Liver (tissue), 8 donors: ENCODE measurements at regions not wholly inside any gene's neighbourhood (a gene's known extent, or its start where the extent isn't known, plus 50 kb on each side); places are given as distances from the start of the nearest gene placed in this dataset.

Source experiments
- DNase-seq: peaks from one replicate; pipeline ENCODE4 v3.0.0-alpha.2; 2017; ENCODE audit warnings: low spot score
- H3K27ac ChIP-seq, 2 donors: one replicate each; pipeline ENCODE4 v1.7.0; 2013; ENCODE audit warnings: inconsistent platforms in 2 of 2, low read length in 2 of 2, control low read depth in 1 of 2, low read depth in 1 of 2, mild to moderate bottlenecking in 1 of 2
- H3K27me3 ChIP-seq, 4 donors: one replicate each; pipeline versions ENCODE4 v1.6.1 to v1.7.0; 2013; ENCODE audit warnings: low read length in 3 of 4, inconsistent platforms in 1 of 4, mild to moderate bottlenecking in 1 of 4, moderate library complexity in 1 of 4; ENCODE audit not compliant: control insufficient read depth in 4 of 4, insufficient read depth in 4 of 4
- H3K36me3 ChIP-seq, 4 donors: one replicate each; pipeline versions ENCODE4 v1.6.1 to v1.7.0; 2013; ENCODE audit warnings: low read length in 3 of 4, mild to moderate bottlenecking in 3 of 4, low read depth in 1 of 4, moderate library complexity in 1 of 4; ENCODE audit not compliant: control insufficient read depth in 4 of 4, insufficient read depth in 3 of 4
- H3K4me1 ChIP-seq, 4 donors: one replicate each; pipeline versions ENCODE4 v1.6.1 to v1.7.0; 2013; ENCODE audit warnings: low read length in 3 of 4, mild to moderate bottlenecking in 3 of 4, moderate library complexity in 1 of 4; ENCODE audit not compliant: control insufficient read depth in 4 of 4, insufficient read depth in 4 of 4
- H3K4me3 ChIP-seq, 3 donors: one replicate each; pipeline versions ENCODE4 v1.6.1 to v1.7.0; 2013; ENCODE audit warnings: low read length in 3 of 3, control low read depth in 1 of 3, low read depth in 1 of 3, mild to moderate bottlenecking in 1 of 3
- H3K9ac ChIP-seq, 2 donors: one replicate each; pipeline ENCODE4 v1.7.0; 2013; ENCODE audit warnings: low read length in 2 of 2, mild to moderate bottlenecking in 2 of 2, moderate library complexity in 2 of 2, control low read depth in 1 of 2, low read depth in 1 of 2
- H3K9me3 ChIP-seq, 4 donors: one replicate each; pipeline versions ENCODE4 v1.6.1 to v1.7.0; 2013; ENCODE audit warnings: low read length in 3 of 4; ENCODE audit not compliant: control insufficient read depth in 4 of 4
- CTCF ChIP-seq: fragments of 150-350 bp; IDR thresholded peaks from 2 replicates; pipeline ENCODE4 v1.5.1; 2017; ENCODE audit warnings: improper control_type of control experiment, low read depth, low read length; ENCODE audit not compliant: missing input control
- EGR1 ChIP-seq, 2 donors: IDR thresholded peaks; 2 replicates each; pipeline ENCODE4 v1.6.1; 2016 to 2018; ENCODE audit warnings: antibody characterized with exemption in 2 of 2, low read depth in 2 of 2
- FOXA1 ChIP-seq: IDR thresholded peaks from 2 replicates; pipeline ENCODE4 v1.6.1; 2016; ENCODE audit warnings: antibody characterized with exemption
- FOXA2 ChIP-seq: IDR thresholded peaks from 2 replicates; pipeline ENCODE4 v1.6.1; 2016; ENCODE audit warnings: antibody characterized with exemption
- HNF4A ChIP-seq, 2 donors: conservative IDR thresholded peaks; 2 replicates each; pipeline ENCODE4 v1.6.1; 2016; ENCODE audit warnings: antibody characterized with exemption in 2 of 2, mild to moderate bottlenecking in 2 of 2
- HNF4G ChIP-seq: IDR thresholded peaks from 2 replicates; pipeline ENCODE4 v1.6.1; 2016; ENCODE audit warnings: antibody characterized with exemption
- JUND ChIP-seq, 2 donors: IDR thresholded peaks; 2 replicates each; pipeline ENCODE4 v1.6.1; 2016; ENCODE audit warnings: antibody characterized with exemption in 2 of 2
- RAD21 ChIP-seq, 2 donors: IDR thresholded peaks; 2 replicates each; pipeline ENCODE4 v1.6.1; 2016; ENCODE audit warnings: antibody characterized with exemption in 2 of 2, mild to moderate bottlenecking in 2 of 2
- RXRA ChIP-seq, 2 donors: IDR thresholded peaks; 2 replicates each; pipeline ENCODE4 v1.6.1; 2017 to 2018; ENCODE audit warnings: antibody characterized with exemption in 2 of 2, mild to moderate bottlenecking in 1 of 2
- TAF1 ChIP-seq: conservative IDR thresholded peaks from 2 replicates; pipeline ENCODE4 v1.6.1; 2016; ENCODE audit warnings: antibody characterized with exemption, mild to moderate bottlenecking
- YY1 ChIP-seq: IDR thresholded peaks from 2 replicates; pipeline ENCODE4 v1.6.1; 2016; ENCODE audit warnings: antibody characterized with exemption, mild to moderate bottlenecking
- WGBS: extraction: QIAGEN DNeasy Blood & Tissue Kit; methylation state at CpG from one replicate; pipeline ENCODE4 v1.1.7; 2013; 5-methylcytosine and 5-hydroxymethylcytosine counted together
- TF ChIP-seq, protein P1 (sequence below): IDR thresholded peaks from 2 replicates; pipeline ENCODE4 v1.6.1; 2016; ENCODE audit warnings: antibody characterized with exemption, mild to moderate bottlenecking
- TF ChIP-seq, protein P2 (sequence below): IDR thresholded peaks from 2 replicates; pipeline ENCODE4 v1.6.1; 2016; ENCODE audit warnings: antibody characterized with exemption
- TF ChIP-seq, protein P3 (sequence below): IDR thresholded peaks from 2 replicates; pipeline ENCODE4 v1.6.1; 2016; ENCODE audit warnings: antibody characterized with exemption
- TF ChIP-seq, protein P4 (sequence below): IDR thresholded peaks from 2 replicates; pipeline ENCODE4 v1.6.1; 2016; ENCODE audit warnings: antibody characterized with exemption
- donor health status: healthy.
- donor health status: healthy.
- donor health status: healthy.
- donor health status: healthy.
- donor health status: healthy.

DNA sequence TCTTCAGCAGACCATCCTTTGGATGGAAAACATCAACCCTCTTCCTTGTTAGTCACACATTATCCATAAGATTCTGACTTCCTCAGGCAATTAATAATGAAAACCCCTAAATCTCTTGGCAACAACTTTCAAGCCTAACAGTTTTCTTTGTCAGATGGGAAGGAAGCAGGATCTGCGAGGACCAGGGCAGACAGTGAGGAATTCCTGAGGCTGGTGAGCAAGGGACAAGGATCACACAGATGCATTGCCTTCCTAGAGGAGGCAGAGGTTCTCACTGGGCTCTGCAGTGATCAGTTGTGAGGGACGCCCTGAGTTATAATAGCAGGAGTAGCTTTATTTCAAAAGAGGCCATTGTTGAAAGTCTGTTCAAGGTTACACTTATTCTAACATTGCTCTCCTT, 195.4 kb downstream of the SLIT2 start:
- Histone ChIP-seq H3K4me1 (peaks cover 0 to 1% (median 0%) of the 10 kb centered on the region in 4 donors), H3K9me3 (no peaks in the 10 kb centered on the region), H3K27me3 (no peaks in the 10 kb centered on the region), H3K4me3 (no peak overlapping the region), H3K9ac (no peak overlapping the region), H3K36me3 (no peaks in the 10 kb centered on the region), H3K27ac (no peak overlapping the region)
- DNase-seq = no peak
- WGBS = 74% methylated on average over 2 of the region's 2 CpGs
- TF ChIP-seq YY1 (no peak), EGR1 (IDR thresholded peaks at IDR 0.05; ENCODE audit: low read depth in 2 of 2) (no peak), FOXA2 (no peak), TAF1 (no peak), HNF4G (no peak), CTCF (no peak), RXRA (IDR thresholded peaks at IDR 0.05) (no peak), RAD21 (IDR thresholded peaks at IDR 0.05) (no peak), HNF4A (conservative IDR thresholded peaks at IDR 0.05) (no peak)
- TF ChIP-seq, protein P1, sequence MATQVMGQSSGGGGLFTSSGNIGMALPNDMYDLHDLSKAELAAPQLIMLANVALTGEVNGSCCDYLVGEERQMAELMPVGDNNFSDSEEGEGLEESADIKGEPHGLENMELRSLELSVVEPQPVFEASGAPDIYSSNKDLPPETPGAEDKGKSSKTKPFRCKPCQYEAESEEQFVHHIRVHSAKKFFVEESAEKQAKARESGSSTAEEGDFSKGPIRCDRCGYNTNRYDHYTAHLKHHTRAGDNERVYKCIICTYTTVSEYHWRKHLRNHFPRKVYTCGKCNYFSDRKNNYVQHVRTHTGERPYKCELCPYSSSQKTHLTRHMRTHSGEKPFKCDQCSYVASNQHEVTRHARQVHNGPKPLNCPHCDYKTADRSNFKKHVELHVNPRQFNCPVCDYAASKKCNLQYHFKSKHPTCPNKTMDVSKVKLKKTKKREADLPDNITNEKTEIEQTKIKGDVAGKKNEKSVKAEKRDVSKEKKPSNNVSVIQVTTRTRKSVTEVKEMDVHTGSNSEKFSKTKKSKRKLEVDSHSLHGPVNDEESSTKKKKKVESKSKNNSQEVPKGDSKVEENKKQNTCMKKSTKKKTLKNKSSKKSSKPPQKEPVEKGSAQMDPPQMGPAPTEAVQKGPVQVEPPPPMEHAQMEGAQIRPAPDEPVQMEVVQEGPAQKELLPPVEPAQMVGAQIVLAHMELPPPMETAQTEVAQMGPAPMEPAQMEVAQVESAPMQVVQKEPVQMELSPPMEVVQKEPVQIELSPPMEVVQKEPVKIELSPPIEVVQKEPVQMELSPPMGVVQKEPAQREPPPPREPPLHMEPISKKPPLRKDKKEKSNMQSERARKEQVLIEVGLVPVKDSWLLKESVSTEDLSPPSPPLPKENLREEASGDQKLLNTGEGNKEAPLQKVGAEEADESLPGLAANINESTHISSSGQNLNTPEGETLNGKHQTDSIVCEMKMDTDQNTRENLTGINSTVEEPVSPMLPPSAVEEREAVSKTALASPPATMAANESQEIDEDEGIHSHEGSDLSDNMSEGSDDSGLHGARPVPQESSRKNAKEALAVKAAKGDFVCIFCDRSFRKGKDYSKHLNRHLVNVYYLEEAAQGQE = no peak
- TF ChIP-seq, protein P2, sequence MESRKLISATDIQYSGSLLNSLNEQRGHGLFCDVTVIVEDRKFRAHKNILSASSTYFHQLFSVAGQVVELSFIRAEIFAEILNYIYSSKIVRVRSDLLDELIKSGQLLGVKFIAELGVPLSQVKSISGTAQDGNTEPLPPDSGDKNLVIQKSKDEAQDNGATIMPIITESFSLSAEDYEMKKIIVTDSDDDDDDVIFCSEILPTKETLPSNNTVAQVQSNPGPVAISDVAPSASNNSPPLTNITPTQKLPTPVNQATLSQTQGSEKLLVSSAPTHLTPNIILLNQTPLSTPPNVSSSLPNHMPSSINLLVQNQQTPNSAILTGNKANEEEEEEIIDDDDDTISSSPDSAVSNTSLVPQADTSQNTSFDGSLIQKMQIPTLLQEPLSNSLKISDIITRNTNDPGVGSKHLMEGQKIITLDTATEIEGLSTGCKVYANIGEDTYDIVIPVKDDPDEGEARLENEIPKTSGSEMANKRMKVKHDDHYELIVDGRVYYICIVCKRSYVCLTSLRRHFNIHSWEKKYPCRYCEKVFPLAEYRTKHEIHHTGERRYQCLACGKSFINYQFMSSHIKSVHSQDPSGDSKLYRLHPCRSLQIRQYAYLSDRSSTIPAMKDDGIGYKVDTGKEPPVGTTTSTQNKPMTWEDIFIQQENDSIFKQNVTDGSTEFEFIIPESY = no peak
- TF ChIP-seq, protein P3, sequence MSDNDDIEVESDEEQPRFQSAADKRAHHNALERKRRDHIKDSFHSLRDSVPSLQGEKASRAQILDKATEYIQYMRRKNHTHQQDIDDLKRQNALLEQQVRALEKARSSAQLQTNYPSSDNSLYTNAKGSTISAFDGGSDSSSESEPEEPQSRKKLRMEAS = no peak
- TF ChIP-seq, protein P4, sequence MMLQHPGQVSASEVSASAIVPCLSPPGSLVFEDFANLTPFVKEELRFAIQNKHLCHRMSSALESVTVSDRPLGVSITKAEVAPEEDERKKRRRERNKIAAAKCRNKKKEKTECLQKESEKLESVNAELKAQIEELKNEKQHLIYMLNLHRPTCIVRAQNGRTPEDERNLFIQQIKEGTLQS = no peak

DNA sequence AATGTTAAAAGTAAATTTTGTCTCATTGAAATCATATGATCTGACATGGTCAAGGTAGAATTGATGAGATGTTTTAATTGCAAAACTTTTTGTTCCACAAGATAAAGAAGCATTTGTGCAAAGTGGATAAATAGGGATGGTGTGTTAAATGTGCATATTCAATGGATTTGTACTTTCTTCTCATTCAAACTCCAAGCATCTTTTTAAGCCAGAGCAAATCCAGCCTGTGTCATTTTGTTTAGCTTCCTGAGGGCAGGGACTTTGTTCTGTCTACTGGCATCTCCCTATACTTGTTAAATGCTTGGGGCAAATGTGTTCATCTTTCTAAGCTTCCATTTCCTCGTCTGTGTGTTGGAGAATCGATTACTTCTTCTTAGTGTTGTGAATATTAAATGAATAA, 200.3 kb downstream of the SLIT2 start:
- no peaks in the 10 kb centered on the region for H3K27me3 ChIP-seq
- WGBS = 71% methylated on average over 2 of the region's 2 CpGs
- TF ChIP-seq, protein P4 = no peak
- TF ChIP-seq CTCF (no peak), RAD21 (IDR thresholded peaks at IDR 0.05) (no peak), YY1 (no peak), HNF4A (conservative IDR thresholded peaks at IDR 0.05) (no peak), EGR1 (IDR thresholded peaks at IDR 0.05; ENCODE audit: low read depth in 2 of 2) (no peak), TAF1 (no peak), FOXA1 (no peak), JUND (IDR thresholded peaks at IDR 0.05) (no peak)
- TF ChIP-seq, protein P2 = no peak

More for the DNA sequence above, 200.3 kb downstream of the SLIT2 start:
- DNase-seq = no peak
- H3K4me1 ChIP-seq = no peaks in the 10 kb centered on the region
- H3K9ac ChIP-seq = no peak overlapping the region
- H3K27ac ChIP-seq = no peak overlapping the region
- H3K4me3 ChIP-seq = no peak overlapping the region
- H3K36me3 ChIP-seq = no peaks in the 10 kb centered on the region
- no peaks in the 10 kb centered on the region for H3K9me3 ChIP-seq
